Ovary (tissue), 7 donors: ENCODE measurements at regions not wholly inside any gene's neighbourhood (a gene's known extent, or its start where the extent isn't known, plus 50 kb on each side); places are given as distances from the start of the nearest gene placed in this dataset.

Source experiments
- DNase-seq, 5 donors: peaks; one replicate each; pipeline ENCODE4 v3.0.0-alpha.2; 2019 to 2020
- H3K27ac ChIP-seq, 2 donors: fragments of 200-600 bp; one replicate each; pipeline versions ENCODE4 v1.5.1 to v1.8.0; 2019 to 2022
- H3K27me3 ChIP-seq: fragments of 200-600 bp; one replicate; pipeline ENCODE4 v1.8.0; 2022
- H3K36me3 ChIP-seq: fragments of 200-600 bp; sonication (generic); one replicate; pipeline ENCODE4 v1.5.1; 2019
- H3K4me1 ChIP-seq: one replicate; pipeline ENCODE4 v1.8.1; 2013; ENCODE audit warnings: mild to moderate bottlenecking, moderate library complexity; ENCODE audit not compliant: insufficient read depth
- H3K4me3 ChIP-seq: fragments of 200-600 bp; sonication (generic); one replicate; pipeline ENCODE4 v1.5.1; 2017
- H3K9me3 ChIP-seq, 2 donors: fragments of 200-600 bp in 1 of 2; sonication (generic) in 1 of 2; one replicate each; pipeline versions ENCODE4 v1.5.1 to v1.8.1; 2013 to 2019; ENCODE audit warnings: mild to moderate bottlenecking in 1 of 2, moderate library complexity in 1 of 2
- EP300 ChIP-seq: sonication (generic); formaldehyde crosslinking; IDR thresholded peaks from one replicate; pipeline ENCODE4 v1.6.1; 2017; ENCODE audit warnings: antibody characterized with exemption
- POLR2A ChIP-seq: fragments of 450-650 bp; IDR thresholded peaks from one replicate; pipeline ENCODE4 v1.6.1; 2017; ENCODE audit warnings: antibody characterized with exemption, mild to moderate bottlenecking, moderate library complexity
- WGBS, 3 donors: extraction: QIAGEN DNeasy Blood & Tissue Kit in 1 of 3; methylation state at CpG; one replicate each; pipeline versions ENCODE4 v1.1.5 to v1.1.7; 2013 to 2017; 5-methylcytosine and 5-hydroxymethylcytosine counted together
- intact Hi-C, 4 donors: fragments of 100-400 bp; cut with DNase I; formaldehyde crosslinking; loops; one replicate each; pipeline versions ENCODE4 v1.11.0 to v1.15.1; 2022 to 2023
- TF ChIP-seq, protein P1 (sequence below), 3 donors: fragments of 450-650 bp in 2 of 3; fragments of 200-600 bp in 1 of 3; IDR thresholded peaks; one replicate each; pipeline versions ENCODE4 v1.5.1 to v1.8.0; 2016 to 2022; ENCODE audit warnings: antibody characterized with exemption in 3 of 3, mild to moderate bottlenecking in 1 of 3
- donor health status: DM: no; HTN: no; CAD: no; lungs with moderate emphysema.
- donor health status: DM: no; HTN: no; CAD: no.
- donor health status: Bipolar disorder and iron deficiency.
- donor health status: DM: no; HTN: no; CAD: no.
- donor health status: DM: yes; HTN: yes; CAD: no.

DNA sequence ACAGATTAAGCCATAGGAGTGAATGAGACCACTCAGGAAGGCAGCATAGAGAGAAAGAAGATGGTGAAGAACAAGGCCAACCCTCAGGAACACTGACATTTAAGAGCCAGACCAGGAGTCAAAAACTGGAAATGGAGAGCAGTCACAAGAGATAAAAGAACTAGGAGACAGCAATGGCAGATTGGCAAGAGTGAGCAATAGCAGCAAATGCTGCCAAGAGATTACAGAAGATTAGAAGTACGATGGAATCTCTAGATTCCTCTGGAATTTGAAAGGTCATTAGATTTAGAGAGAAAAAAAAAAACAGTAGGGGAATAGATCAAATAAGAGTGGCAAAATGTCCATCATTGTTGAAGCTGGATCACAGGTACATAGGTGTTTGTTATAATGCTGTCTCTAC, 73.4 kb upstream of the SLC44A1 start:
- TF ChIP-seq, protein P1, sequence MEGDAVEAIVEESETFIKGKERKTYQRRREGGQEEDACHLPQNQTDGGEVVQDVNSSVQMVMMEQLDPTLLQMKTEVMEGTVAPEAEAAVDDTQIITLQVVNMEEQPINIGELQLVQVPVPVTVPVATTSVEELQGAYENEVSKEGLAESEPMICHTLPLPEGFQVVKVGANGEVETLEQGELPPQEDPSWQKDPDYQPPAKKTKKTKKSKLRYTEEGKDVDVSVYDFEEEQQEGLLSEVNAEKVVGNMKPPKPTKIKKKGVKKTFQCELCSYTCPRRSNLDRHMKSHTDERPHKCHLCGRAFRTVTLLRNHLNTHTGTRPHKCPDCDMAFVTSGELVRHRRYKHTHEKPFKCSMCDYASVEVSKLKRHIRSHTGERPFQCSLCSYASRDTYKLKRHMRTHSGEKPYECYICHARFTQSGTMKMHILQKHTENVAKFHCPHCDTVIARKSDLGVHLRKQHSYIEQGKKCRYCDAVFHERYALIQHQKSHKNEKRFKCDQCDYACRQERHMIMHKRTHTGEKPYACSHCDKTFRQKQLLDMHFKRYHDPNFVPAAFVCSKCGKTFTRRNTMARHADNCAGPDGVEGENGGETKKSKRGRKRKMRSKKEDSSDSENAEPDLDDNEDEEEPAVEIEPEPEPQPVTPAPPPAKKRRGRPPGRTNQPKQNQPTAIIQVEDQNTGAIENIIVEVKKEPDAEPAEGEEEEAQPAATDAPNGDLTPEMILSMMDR (IDR thresholded peaks at IDR 0.05): no peak
- TF ChIP-seq POLR2A: no peak
- no peak for TF ChIP-seq EP300
- Histone ChIP-seq H3K27me3 (no peaks in the 10 kb centered on the region), H3K4me3 (no peak overlapping the region), H3K4me1 (no peaks in the 10 kb centered on the region), H3K27ac (no peak overlapping the region), H3K9me3 (no peaks in the 10 kb centered on the region), H3K36me3 (no peaks in the 10 kb centered on the region)
- DNase-seq: no peak
- intact Hi-C loops: no loop called here
- 17 to 34% (median 25%) methylated on average over 1 of the region's 1 CpG for WGBS, 3 donors

DNA sequence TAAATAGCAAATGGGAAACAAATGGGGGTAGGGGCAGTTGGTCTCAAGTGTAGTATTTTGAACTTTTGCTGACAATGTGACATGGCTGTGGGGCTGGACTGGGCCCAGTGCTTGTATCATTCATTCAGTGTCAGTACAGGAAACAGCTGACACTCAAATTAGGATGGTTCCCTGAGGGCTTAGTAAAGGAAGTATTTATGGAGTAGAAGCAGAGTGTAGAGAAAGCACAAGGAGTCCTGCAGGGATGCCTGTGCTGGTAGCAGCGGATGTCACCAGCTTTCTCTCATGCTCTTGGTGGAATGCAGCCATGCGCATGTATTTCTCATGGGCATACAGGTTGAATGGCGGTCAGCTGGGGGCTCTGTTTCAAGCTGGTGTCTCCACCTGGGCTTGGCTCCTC, 72.9 kb upstream of the SLC44A1 start:
- Histone ChIP-seq H3K4me3 (no peak overlapping the region), H3K27me3 (no peaks in the 10 kb centered on the region), H3K27ac (no peak overlapping the region), H3K4me1 (no peaks in the 10 kb centered on the region), H3K9me3 (no peaks in the 10 kb centered on the region), H3K36me3 (no peaks in the 10 kb centered on the region)
- 63 to 93% (median 90%) methylated on average over 3 of the region's 3 CpGs for WGBS, 3 donors
- intact Hi-C loops: no loop called here
- TF ChIP-seq EP300: no peak
- no peak for TF ChIP-seq POLR2A
- TF ChIP-seq, protein P1 (IDR thresholded peaks at IDR 0.05): no peak
- no peak for DNase-seq

DNA sequence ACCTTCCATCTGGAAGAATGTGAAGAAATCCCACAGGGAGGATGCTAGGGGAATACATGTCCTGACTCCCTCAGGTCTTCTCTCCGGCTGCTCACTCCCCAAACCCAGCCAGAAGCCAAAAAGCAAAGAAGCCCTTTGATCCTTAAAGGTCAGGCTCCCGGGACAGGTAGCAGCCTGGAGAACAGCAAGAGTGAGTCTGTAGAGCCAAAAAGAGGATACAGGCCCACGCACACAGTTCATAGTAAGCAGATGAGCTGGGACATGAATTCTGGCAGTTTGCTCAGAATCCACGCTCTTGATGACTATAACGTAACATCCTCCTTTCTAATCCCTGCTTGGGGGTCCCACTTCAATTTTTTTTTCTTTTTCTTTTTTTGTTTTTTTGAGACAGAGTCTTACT, 72.0 kb upstream of the SLC44A1 start:
- no peak for DNase-seq
- Histone ChIP-seq H3K36me3 (no peaks in the 10 kb centered on the region), H3K9me3 (no peaks in the 10 kb centered on the region), H3K27me3 (no peaks in the 10 kb centered on the region), H3K27ac (no peak overlapping the region), H3K4me1 (no peaks in the 10 kb centered on the region), H3K4me3 (no peak overlapping the region)
- 64 to 77% (median 73%) methylated on average over 5 of the region's 5 CpGs for WGBS, 3 donors
- intact Hi-C loops: no loop called here
- TF ChIP-seq, protein P1 (IDR thresholded peaks at IDR 0.05): no peak
- TF ChIP-seq POLR2A (no peak), EP300 (no peak)

DNA sequence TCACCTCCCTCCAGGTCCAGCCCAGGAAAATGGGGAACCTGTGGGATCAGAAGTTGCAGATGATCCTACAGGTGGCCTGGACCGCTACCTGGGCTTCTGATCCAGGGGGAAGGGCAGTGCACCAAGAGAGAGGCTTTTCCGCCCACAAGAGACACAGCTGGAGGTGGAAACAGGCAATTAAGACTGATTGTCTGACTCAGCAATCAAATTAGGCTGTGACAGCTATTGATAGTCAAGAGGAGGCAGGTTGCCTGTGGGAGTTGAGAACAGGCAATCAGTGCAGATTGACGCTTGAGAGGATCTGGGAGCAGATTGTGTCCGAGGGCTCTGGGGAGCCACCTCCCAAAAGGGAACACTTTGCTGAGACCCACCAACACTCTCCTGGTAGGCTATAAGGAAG, 71.1 kb upstream of the SLC44A1 start:
- intact Hi-C loops: no loop called here
- no peak overlapping the region for H3K4me3 ChIP-seq
- H3K4me1 ChIP-seq: no peaks in the 10 kb centered on the region
- H3K27ac ChIP-seq: no peak overlapping the region
- TF ChIP-seq, protein P1 (IDR thresholded peaks at IDR 0.05): no peak
- TF ChIP-seq POLR2A (no peak), EP300 (no peak)
- WGBS, 3 donors: 92 to 99% (median 93%) methylated on average over 4 of the region's 4 CpGs
- H3K36me3 ChIP-seq: no peaks in the 10 kb centered on the region
- no peak for DNase-seq
- no peaks in the 10 kb centered on the region for H3K27me3 ChIP-seq
- H3K9me3 ChIP-seq: no peaks in the 10 kb centered on the region

DNA sequence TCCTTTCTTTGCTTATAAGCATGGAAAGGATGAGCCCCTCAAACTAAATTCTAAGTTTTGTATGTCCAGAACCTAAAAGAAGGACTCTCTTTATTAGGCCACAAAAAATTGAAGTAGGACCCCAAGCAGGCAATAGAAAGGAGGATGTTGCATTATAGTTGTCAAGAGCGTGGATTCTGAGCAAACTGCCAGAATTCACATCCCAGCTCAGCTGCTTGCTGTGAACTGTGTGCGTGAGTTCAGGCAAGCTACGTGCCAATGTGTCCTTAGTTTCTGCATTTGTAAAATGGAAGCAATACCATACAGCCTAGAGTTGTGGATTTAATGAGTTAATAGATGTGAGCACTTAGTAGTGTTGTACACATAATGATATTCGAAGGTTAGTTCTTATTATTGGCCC, 70.6 kb upstream of the SLC44A1 start:
- no peak for DNase-seq
- Histone ChIP-seq H3K4me3 (no peak overlapping the region), H3K36me3 (no peaks in the 10 kb centered on the region), H3K4me1 (no peaks in the 10 kb centered on the region), H3K9me3 (no peaks in the 10 kb centered on the region), H3K27ac (no peak overlapping the region), H3K27me3 (no peaks in the 10 kb centered on the region)
- TF ChIP-seq, protein P1 (IDR thresholded peaks at IDR 0.05): no peak
- TF ChIP-seq EP300 (no peak), POLR2A (no peak)
- intact Hi-C loops: no loop called here
- 82 to 93% (median 85%) methylated on average over 4 of the region's 4 CpGs for WGBS, 3 donors
